ENCODE measurements at regions not wholly inside any gene's neighbourhood (a gene's known extent, or its start where the extent isn't known, plus 50 kb on each side); places are given as distances from the start of the nearest gene placed in this dataset.

DNA sequence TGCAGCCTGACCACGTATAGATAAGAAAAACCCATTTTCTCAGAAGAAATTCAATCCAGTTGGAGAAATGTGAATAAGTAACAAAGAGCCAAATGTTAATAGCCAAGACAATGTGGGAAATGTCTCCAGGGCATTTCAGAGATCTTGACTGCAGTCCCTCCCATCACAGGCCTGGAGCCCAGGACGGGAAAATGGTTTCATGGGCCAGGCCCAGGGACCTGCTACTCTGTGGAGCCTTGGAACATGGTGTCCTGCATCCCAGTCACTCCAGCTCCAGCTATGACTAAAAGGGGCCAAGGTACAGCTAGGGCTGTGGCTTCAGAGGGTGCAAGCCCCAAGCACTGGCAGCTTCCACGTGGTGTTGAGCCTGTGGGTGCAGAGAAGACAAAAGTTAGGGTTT lies 490.0 kb downstream of the CYLC2 start:
- no peak for DNase-seq
- H3K4me2 ChIP-seq (replicated peaks; ENCODE audit: extremely low read depth, low read length, poor library complexity, severe bottlenecking): no peak overlapping the region
- Mint-ChIP-seq H3K27ac (no peak overlapping the region), H3K4me1 (no peaks in the 10 kb centered on the region), H3K27me3 (ENCODE audit: low read depth in 3 of 3) (no peaks in the 10 kb centered on the region), H3K36me3 (no peaks in the 10 kb centered on the region), H3K4me3 (no peak overlapping the region), H3K9me3 (peaks cover 3 to 21% (median 18%) of the 10 kb centered on the region in 7 donors)
- H3K9me3 ChIP-seq (replicated peaks in 1 of 2; ENCODE audit: control insufficient read depth in 1 of 2, insufficient read depth in 1 of 2, low read length in 2 of 2): peaks cover 15 to 22% of the 10 kb centered on the region in 2 donors
- no peak overlapping the region for H3K4me3 ChIP-seq (replicated peaks in 1 of 3; ENCODE audit: low read depth in 2 of 3, low read length in 3 of 3)
- H3K27ac ChIP-seq (ENCODE audit: low read depth in 1 of 2, low read length in 2 of 2): no peak overlapping the region
- H3K9ac ChIP-seq (ENCODE audit: insufficient read depth, low read length, poor library complexity, severe bottlenecking): no peak overlapping the region
- 67% methylated on average over 2 of the region's 3 CpGs for WGBS (ENCODE audit: insufficient coverage)
- no peaks in the 10 kb centered on the region for H3K4me1 ChIP-seq (ENCODE audit: control insufficient read depth in 1 of 2, insufficient read depth in 2 of 2, low read length in 2 of 2)
- no peaks in the 10 kb centered on the region for H4K20me1 ChIP-seq (ENCODE audit: insufficient read depth, low read length)
- no peaks in the 10 kb centered on the region for H3K79me2 ChIP-seq (ENCODE audit: insufficient read depth, low read length)
- TF ChIP-seq, protein P1, sequence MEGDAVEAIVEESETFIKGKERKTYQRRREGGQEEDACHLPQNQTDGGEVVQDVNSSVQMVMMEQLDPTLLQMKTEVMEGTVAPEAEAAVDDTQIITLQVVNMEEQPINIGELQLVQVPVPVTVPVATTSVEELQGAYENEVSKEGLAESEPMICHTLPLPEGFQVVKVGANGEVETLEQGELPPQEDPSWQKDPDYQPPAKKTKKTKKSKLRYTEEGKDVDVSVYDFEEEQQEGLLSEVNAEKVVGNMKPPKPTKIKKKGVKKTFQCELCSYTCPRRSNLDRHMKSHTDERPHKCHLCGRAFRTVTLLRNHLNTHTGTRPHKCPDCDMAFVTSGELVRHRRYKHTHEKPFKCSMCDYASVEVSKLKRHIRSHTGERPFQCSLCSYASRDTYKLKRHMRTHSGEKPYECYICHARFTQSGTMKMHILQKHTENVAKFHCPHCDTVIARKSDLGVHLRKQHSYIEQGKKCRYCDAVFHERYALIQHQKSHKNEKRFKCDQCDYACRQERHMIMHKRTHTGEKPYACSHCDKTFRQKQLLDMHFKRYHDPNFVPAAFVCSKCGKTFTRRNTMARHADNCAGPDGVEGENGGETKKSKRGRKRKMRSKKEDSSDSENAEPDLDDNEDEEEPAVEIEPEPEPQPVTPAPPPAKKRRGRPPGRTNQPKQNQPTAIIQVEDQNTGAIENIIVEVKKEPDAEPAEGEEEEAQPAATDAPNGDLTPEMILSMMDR (IDR thresholded peaks at IDR 0.05): no peak
- intact Hi-C loops (cut with micrococcal nuclease): no loop called here
- no peaks in the 10 kb centered on the region for H3K27me3 ChIP-seq (ENCODE audit: control insufficient read depth in 2 of 2, insufficient read depth in 2 of 2, low read length in 2 of 2)
- H2AFZ ChIP-seq (ENCODE audit: insufficient read depth, low read depth, low read length, poor library complexity, severe bottlenecking): no peak overlapping the region
- H3K36me3 ChIP-seq (replicated peaks in 1 of 2; ENCODE audit: control insufficient read depth in 1 of 2, insufficient read depth in 2 of 2, low read length in 2 of 2): no peaks in the 10 kb centered on the region

DNA sequence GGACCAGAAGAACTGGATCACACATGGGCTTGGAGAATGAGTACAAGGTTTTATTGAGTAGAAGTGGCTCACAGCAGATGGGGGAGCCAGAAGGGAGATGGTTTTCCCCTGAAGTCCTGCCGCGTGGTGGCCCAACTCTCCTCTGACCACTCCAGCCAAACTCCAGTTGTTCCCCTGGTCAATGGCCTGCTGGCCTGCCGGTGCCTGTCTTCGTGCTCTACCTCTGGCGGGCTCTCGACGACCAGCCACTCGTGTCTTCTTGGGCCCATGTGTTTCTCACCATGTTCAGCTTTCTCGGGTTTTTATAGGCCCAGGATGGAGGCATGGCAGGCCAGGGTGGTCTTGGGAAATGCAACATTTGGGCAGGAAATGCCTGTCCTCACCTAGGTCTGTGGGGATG lies 519.6 kb downstream of the CYLC2 start:
- TF ChIP-seq, protein P1 (IDR thresholded peaks at IDR 0.05): no peak
- H4K20me1 ChIP-seq (ENCODE audit: insufficient read depth, low read length): no peaks in the 10 kb centered on the region
- no peak overlapping the region for H3K27ac Mint-ChIP-seq
- no peak for DNase-seq
- intact Hi-C loops (cut with micrococcal nuclease): no loop called here
- H3K4me1 ChIP-seq (ENCODE audit: control insufficient read depth in 1 of 2, insufficient read depth in 2 of 2, low read length in 2 of 2): no peaks in the 10 kb centered on the region
- no peaks in the 10 kb centered on the region for H3K36me3 ChIP-seq (replicated peaks in 1 of 2; ENCODE audit: control insufficient read depth in 1 of 2, insufficient read depth in 2 of 2, low read length in 2 of 2)
- H3K9me3 Mint-ChIP-seq: peaks cover 2 to 18% (median 6%) of the 10 kb centered on the region in 7 donors
- H3K4me3 Mint-ChIP-seq: no peak overlapping the region
- no peaks in the 10 kb centered on the region for H3K4me1 Mint-ChIP-seq
- H3K27me3 ChIP-seq (ENCODE audit: control insufficient read depth in 2 of 2, insufficient read depth in 2 of 2, low read length in 2 of 2): no peaks in the 10 kb centered on the region
- H2AFZ ChIP-seq (ENCODE audit: insufficient read depth, low read depth, low read length, poor library complexity, severe bottlenecking): no peak overlapping the region
- peaks cover 0 to 17% of the 10 kb centered on the region in 2 donors for H3K9me3 ChIP-seq (replicated peaks in 1 of 2; ENCODE audit: control insufficient read depth in 1 of 2, insufficient read depth in 1 of 2, low read length in 2 of 2)
- 89% methylated on average over 9 of the region's 9 CpGs for WGBS (ENCODE audit: insufficient coverage)
- H3K79me2 ChIP-seq (ENCODE audit: insufficient read depth, low read length): no peaks in the 10 kb centered on the region
- no peak overlapping the region for H3K4me2 ChIP-seq (replicated peaks; ENCODE audit: extremely low read depth, low read length, poor library complexity, severe bottlenecking)
- no peak overlapping the region for H3K4me3 ChIP-seq (replicated peaks in 1 of 3; ENCODE audit: low read depth in 2 of 3, low read length in 3 of 3)
- H3K36me3 Mint-ChIP-seq: no peaks in the 10 kb centered on the region
- H3K27ac ChIP-seq (ENCODE audit: low read depth in 1 of 2, low read length in 2 of 2): no peak overlapping the region
- H3K9ac ChIP-seq (ENCODE audit: insufficient read depth, low read length, poor library complexity, severe bottlenecking): no peak overlapping the region
- H3K27me3 Mint-ChIP-seq (ENCODE audit: low read depth in 3 of 3): peaks cover 0 to 3% (median 1%) of the 10 kb centered on the region in 3 donors
